ENCODE measurements at regions not wholly inside any gene's neighbourhood (a gene's known extent, or its start where the extent isn't known, plus 50 kb on each side); places are given as distances from the start of the nearest gene placed in this dataset.
"Not testable (repeated sequence)": the region's sequence is repeated elsewhere in the genome, so short reads cannot be mapped to it uniquely, and the experiment has no call there.

DNA sequence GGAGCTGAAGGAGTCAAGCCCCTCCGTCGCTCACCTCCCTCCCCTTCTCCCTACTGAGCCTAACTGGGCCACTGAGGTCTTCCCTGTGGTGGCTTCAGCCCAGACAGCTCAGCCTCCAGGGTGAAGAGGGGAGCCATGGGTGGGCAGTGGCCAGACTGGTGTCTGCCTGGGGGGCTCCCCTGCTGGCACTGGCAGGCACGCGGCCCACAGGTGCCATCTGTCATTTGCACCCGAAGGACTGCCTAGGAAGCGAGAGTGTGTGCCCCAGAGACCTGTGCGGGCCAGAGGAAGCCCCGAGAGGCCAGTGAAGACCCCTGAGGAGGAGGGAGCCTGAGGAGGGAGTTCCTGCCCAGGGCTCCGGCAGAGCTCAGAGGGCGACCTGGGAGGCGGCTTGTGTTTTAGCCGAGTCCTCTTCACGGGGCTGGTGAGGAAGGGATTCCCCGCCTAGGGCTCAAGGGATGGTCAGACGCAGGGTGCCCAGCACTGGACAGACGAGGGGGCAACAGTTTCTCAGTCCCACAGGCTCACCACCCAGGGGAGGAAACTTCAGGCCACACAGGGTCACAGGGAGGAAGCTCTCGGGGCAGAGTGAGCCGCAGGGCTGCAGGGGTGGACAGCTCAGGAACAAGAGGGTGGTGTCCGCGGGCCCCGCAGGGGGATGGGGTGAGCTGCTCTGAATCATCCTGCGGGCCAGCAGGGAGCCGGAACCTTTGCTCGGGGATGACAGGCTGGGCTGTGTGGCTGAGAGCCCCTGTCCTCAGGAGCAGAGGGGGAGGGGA, 76.2 kb upstream of the PPP2R2D start:
- FAIRE-seq, result no peak
- no peak for TF ChIP-seq POLR2A (IDR thresholded peaks at IDR 0.05; ENCODE audit: low read depth, low read length)

DNA sequence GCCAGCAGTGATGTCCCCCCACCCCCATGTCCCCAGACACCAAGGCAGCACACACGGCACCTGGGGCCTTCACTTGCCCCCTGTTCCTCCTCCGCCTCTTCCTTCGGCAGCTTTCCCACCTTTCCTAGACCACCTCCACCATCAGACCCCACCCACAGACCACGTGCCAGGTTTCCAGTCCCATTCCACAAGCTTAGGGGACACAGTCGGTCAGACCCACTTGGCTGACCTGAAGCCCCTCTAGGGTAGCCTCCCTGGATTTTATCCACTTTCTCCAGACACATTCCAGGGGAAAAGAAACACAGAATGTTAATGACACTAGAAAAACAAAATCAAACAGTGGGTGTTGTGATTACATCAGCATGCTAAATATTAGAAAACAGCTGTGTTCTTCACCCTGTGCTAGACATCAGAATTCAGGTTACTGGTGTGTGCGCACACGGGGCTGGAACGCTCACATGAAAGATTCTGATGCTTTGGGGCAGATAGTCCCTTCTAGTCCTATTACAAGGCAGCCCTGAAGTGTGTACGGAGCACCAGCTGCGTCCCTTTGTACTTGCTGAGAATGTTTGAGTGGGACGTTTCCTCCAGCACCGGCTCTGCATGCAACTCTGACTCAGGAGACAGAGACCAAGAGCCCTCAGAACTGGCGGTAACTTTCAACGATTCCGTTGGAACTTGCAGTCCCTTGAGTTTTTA, 75.5 kb upstream of the PPP2R2D start:
- FAIRE-seq (no peak), DNase-seq (ENCODE audit: insufficient read length, low spot score) (no peak)
- no peak for TF ChIP-seq POLR2A (IDR thresholded peaks at IDR 0.05; ENCODE audit: low read depth, low read length)

More for the DNA sequence above, 76.2 kb upstream of the PPP2R2D start:
- DNase-seq (ENCODE audit: insufficient read length, low spot score), result peak; percentile 24

DNA sequence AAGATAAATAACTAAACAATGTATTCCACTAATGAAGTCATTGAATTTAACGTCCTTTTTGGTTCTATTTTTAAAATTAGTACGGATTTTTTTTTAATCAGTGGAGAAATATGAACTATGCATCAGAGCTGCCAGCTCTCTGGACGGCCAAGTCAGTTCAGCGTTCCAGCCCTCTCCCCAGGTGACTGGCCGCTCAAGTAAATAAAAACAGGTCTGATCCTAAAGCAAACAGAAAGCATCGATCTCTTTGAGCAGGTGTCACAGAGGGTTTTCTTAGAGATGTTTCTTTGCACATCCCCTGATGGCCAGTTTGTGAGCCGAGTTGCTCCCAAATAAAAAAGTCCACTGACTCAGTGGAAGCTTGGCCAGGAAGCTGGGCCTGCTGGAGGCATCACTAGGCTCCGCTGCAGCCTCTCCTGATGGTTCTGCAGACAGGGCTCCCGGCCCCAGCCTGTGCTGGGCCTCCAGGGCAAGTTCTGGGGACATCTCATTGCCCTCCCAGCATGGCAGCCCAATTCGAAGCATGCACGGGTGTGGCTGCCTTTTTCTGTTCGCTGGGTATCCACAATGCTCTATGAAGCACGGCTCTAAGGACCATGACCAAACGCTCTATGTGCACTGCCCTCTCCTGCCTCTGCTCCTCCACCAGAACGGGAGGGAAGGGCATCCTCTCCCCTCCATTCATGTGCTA, 74.7 kb upstream of the PPP2R2D start:
- no peak for FAIRE-seq
- DNase-seq (ENCODE audit: insufficient read length, low spot score), result no peak

DNA sequence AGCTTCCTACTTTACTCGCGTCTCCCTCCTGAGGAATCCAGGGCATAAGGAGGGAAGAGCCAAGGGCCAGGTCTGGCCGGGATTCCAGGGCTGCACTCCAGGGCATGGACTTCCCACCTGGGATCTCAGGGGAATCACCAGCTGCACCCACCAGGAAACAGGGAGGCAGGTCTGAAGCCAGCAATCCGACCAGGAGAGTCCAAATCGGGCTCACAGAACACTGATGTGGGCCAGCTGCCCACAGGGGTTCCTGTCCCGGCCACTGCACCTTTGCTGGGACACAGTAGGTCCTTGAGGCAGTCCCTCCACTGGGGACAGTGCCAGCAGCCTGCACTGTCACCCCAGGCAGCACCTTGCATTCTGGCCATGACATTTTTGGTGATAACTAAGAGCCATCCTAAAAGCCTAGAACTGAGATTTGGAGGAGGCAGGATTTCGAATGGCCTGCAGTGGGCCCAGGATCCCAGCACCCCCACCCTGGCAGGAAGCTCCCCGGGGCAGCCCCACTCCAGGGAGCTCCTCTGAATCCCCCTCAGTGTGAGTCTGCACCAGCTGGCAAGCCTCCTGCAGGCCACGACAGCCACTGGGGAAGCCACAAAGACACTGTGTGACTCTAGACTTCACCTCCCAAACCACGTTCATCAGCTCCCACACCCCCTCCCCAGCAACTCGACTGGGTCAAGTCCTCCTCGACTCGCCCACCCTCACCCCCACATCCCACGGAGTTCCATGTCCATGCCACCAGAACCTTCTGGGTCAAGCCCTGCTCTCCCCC, 71.5 kb upstream of the PPP2R2D start:
- FAIRE-seq, result no peak
- TF ChIP-seq POLR2A (IDR thresholded peaks at IDR 0.05; ENCODE audit: low read depth, low read length), result no peak
- DNase-seq (ENCODE audit: insufficient read length, low spot score), result no peak

More for the DNA sequence above, 74.7 kb upstream of the PPP2R2D start:
- no peak for TF ChIP-seq POLR2A (IDR thresholded peaks at IDR 0.05; ENCODE audit: low read depth, low read length)

DNA sequence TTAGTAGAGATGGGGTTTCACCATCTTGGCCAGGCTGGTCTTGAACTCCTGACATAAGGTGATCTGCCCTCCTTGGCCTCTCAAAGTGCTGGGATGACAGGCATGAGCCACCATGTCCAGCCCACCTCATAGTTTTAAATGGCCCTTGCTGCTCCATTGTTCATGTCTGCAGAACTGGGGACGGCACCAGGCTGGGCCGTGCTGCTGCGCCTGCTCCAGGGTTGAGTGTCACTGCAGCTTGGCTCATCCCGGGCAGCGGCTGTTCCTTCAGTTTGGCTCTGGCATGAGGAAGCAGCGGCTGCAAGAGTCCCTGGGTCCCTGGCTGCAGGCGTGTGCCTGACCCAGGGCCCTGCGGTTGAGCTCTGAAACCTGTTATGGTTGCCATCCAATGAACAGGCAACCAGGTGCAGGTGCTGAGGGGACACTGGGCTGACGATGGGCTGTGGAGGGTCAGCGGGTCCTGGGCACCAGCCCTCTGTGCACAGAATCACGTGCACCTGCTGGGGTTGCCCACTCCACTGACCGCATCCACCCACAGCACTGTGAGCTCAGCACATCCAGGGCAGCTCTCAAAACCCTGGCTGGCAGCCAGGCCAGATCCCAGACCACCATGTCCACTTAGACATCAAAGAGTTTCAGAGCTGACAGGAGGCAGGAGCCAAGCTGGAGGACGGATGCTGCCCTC, 70.2 kb upstream of the PPP2R2D start:
- FAIRE-seq (no peak), DNase-seq (ENCODE audit: insufficient read length, low spot score) (no peak)
- no peak for TF ChIP-seq POLR2A (IDR thresholded peaks at IDR 0.05; ENCODE audit: low read depth, low read length)

DNA sequence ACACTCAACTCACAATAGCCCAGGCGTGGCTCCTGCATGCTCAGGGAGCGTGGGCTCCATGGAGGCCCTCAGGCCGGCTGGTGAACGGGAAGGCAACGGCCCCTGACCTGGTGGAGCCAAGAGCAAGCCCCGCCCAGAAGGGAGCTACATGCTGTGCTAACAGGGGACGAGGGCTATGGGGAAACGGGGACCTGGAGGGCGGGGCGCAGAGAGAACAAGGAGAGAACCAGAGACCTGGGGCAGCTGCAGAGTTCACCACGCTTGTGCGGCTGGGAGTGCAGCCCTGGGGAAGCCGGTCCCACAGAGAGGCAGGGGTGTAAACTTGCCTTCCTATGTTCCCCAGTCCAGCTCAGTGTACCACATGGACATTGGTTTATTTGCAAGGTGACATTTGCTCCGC, 69.2 kb upstream of the PPP2R2D start:
- no peak for DNase-seq (ENCODE audit: insufficient read length, low spot score)
- FAIRE-seq, result no peak
- no peak for TF ChIP-seq POLR2A (IDR thresholded peaks at IDR 0.05; ENCODE audit: low read depth, low read length)

DNA sequence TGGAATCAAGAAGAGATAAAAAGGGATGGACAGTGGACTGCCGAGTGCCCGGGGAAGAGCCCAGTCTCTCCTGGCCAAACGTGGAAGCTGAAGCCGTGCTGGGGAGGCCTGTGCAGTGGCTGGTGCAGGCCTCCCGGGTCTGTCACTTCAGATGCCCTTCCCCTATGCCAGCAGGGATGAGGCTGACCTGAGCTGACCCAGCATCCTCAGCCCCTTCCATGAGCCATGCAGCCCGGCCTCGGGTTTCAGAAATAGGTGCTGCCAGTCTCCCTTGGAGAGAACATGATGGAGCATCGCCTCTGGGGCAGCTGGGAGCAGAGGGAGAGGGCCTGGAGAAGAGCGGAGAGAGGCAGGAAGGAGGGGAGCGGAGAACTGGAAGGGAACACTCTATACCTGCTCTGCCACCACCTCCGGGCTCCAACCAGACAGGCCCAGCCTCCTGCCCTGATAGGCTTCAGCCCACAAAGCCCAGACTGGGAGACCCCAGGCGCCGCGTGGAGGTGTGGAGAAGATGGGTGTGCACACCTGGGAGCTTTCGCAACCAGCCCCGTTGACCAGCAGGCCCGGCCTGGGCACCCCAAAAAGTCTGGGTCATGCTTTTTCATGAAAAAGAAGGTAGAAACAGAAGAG, 68.6 kb upstream of the PPP2R2D start:
- TF ChIP-seq POLR2A (IDR thresholded peaks at IDR 0.05; ENCODE audit: low read depth, low read length), result no peak
- DNase-seq (ENCODE audit: insufficient read length, low spot score), result no peak
- no peak for FAIRE-seq

DNA sequence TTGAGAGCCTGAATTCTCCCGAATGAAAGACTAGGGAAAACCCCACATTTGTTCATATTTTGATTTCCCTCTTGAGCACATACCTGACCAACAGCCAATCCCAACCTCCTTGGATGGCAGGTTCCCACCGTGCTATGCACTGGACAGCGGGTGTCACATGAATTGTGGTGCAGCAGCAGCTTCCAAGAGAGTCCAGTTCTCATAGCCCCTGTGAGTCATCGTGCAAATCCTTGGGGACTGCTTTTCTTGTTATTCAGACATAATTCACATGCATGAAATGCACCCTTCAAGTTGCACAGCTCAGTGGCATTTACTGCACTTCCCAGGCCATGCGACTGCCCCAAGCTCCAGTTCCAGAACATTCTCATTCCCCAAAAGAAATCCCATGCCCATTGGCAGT, 67.8 kb upstream of the PPP2R2D start:
- TF ChIP-seq POLR2A (IDR thresholded peaks at IDR 0.05; ENCODE audit: low read depth, low read length), result no peak
- DNase-seq (ENCODE audit: insufficient read length, low spot score), result no peak
- FAIRE-seq, result no peak

DNA sequence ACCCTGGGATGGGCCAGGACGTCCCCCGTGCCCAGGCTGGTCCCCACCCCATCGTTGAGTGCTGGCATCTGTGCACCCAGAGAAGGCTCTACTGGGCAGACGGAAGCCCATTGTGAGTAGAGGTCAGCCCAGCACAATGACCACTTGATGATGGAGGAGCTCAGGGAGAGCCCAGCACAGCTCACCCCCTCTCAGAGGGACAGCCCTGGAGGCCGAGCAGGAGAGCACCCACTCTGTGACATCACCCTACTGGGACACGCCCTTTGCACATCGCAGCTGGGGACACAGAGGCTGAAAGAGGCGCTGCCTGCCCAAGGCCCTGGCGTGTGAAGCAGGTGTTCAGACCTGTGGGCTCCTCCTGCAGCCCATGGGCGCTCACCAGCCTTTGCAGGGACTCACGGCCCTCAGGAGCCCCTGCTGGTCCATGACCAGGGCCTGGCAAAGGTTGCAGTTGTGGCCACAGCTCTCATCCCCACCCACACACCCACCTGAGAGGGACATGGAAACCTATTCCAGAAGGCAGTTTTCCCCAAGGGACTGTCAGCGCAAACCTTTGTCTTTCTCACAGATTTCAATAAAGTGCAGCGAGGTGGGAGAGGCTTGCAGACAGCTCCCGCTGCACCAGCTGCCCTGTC, 67.2 kb upstream of the PPP2R2D start:
- FAIRE-seq (no peak), DNase-seq (ENCODE audit: insufficient read length, low spot score) (no peak)
- no peak for TF ChIP-seq POLR2A (IDR thresholded peaks at IDR 0.05; ENCODE audit: low read depth, low read length)

DNA sequence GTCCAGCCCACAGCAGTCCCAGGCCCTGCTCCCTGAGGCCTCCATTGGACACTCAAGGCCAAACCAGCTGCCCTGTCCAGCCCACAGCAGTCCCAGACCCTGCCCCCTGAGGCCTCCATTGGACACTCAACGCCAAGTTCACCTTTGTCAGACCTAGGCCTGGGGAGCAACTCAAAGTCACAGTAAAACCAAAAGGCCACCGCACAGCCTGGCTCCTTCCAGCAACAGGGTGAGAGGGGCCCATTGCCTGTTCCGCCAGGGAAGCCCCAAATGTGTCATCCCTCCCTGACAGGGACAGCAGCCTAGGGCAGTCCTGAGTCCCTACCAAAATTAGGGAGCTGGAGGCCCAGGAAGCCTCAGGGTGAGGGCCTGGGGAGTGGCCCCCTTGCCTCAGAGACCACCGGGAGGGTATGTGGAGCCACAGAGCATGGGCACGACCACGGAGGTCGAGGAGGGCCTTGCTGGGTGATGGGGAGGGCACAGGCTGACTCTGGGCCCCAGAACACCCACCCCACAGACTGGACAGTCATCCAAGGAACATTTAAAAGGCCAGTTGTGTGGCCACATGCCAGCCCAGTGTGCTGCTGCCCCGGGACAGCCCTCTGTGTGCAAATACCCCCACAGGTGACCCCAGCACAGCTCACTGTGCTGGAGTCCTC, 66.5 kb upstream of the PPP2R2D start:
- DNase-seq (ENCODE audit: insufficient read length, low spot score), result no peak
- TF ChIP-seq POLR2A (IDR thresholded peaks at IDR 0.05; ENCODE audit: low read depth, low read length), result no peak
- no peak for FAIRE-seq

DNA sequence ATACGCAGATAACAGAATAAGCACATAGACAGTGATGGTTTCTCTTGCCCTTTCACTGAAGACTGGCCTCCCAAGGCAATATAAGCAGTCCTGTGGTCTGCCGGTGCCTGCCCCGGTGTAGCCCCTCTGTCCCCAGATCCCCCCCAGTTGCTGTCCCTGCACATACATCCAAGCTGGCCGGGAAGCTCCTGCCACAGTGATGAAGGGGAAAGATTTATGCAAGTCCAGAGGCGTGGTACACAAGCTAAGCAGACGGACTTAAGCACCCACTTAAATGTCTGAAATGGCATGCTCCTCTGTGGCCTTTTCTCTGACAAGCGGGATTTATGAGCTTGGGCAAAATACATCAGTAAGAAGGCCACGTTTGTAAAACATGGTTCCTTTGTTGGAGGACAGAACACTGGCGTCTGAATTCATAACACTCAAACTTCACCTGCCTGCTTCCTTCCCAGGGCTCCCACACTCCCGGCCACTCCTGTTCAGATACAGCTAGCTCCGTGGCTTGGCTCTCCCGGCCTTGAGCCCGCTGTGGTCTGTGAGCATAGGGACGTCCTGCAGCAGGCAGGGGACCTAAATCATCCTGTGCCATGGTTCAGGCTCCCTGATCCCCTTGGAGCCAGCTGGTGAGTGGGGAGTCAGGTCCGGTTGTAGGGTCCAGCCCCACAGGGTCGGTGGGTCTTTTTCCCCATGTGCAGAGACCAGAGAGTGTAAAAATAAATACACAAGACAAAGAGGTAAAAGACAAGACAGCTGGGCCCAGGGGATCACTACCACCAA, 61.7 kb upstream of the PPP2R2D start:
- no peak for FAIRE-seq
- no peak for TF ChIP-seq POLR2A (IDR thresholded peaks at IDR 0.05; ENCODE audit: low read depth, low read length)
- DNase-seq (ENCODE audit: insufficient read length, low spot score), result no peak

DNA sequence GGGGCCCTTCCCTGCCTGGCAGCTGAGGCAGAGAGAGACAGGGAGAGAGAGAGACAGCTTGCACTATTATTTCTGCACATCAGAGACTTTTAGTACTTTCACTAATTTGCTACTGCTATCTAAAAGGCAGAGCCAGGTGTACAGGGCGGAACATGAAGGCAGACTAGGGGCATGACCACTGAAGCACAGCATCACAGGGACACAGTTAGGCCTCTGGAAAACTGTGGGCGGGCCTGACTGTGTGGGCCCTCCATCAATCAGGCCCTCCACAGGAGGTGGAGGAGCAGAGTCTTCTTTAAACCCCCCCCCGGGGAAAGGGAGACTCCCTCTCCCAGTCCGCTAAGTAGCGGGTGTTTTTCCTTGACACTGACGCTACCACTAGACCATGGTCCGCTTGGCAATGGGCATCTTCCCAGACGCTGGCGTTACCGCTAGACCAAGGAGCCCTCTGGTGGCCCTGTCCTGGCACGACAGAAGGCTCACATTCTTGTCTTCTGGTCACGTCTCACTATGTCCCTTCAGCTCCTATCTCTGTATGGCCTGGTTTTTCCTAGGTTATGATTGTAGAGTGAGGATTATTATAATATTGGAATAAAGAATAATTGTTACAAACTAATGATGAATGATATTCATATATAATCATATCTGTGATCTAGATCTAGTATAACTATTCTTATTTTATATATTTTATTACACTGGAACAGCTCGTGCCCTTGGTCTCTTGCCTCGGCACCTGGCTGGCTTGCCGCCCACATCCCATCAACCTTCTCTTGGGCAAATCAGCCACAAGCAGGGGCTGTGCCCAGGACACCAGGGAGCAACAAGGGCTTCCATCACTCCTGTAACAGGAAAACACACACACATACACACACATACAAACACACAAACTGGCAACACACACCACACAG, 60.7 kb upstream of the PPP2R2D start:
- not testable (repeated sequence) for FAIRE-seq; DNase-seq (ENCODE audit: insufficient read length, low spot score)
